Germinal center (tissue), 1 donor: ENCODE measurements at regions not wholly inside any gene's neighbourhood (a gene's known extent, or its start where the extent isn't known, plus 50 kb on each side); places are given as distances from the start of the nearest gene placed in this dataset.
"Not testable (repeated sequence)": the region's sequence is repeated elsewhere in the genome, so short reads cannot be mapped to it uniquely, and the experiment has no call there.

ENCODE experiments used
- DNase-seq: peaks from one replicate; pipeline ENCODE4 v3.0.0; 2012; ENCODE audit warnings: mixed read lengths, low spot score

DNA sequence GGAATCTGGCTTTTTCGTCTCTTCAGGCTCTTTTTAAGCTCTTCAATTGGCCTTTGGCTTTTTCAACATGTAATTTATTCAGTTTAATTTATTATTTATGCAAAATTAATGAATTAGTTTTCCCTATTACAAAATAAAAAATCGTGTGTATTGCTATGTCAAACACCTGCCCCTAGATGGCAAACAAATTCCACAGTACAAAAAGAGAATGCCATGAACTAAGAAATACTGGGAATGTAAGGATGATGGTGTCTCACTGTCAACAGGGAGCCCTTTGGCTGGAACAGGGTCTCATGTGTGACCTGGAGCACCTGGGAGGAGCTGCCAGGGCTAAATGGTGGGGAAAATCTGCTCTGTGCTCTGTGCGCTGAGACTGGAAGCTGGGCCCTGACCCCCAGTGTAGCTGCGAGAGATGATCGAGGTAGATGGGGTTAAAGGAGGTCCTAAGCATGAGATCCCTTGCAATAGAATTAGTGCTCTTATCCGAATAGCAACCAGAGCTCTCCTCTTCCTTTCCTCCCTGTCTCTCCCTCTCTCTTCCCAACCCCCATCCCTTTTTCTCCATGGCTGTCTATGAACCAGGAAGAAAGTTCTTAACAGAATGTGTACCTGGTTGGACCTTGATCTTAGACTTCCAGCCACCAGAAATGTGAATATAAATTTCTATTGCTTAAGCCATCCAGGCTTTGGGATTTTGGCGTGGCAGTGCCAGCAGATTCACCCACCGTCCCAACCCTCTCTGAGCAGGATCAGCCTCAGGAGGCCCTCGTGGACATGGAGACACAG lies 1183.5 kb downstream of the RPIA start:
- DNase-seq: not testable (repeated sequence)

DNA sequence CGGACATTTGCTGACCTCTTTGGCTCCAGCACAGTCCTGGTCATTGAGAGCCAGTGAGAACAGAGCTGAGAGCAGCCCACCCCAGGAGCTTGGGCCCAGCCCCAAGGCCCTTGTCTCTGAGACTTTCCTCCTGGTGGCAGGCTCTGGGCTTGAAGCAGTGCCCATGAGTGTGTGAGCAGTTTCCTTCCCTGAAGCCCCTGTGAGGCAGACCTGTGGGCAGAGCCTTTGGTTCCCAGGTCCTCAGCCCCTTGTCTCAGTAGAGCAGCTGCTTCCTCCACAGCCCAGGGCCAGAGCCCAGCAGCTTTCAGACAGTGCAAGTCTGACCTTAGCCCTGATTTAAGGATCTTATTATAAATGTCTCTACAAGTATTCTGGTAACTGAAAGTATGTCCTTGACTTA lies 1185.0 kb downstream of the RPIA start:
- DNase-seq: not testable (repeated sequence)

GRCh38 chr2:89876878-89877277 lies 1185.4 kb downstream of the RPIA start:
- DNase-seq: not testable (repeated sequence)

DNA sequence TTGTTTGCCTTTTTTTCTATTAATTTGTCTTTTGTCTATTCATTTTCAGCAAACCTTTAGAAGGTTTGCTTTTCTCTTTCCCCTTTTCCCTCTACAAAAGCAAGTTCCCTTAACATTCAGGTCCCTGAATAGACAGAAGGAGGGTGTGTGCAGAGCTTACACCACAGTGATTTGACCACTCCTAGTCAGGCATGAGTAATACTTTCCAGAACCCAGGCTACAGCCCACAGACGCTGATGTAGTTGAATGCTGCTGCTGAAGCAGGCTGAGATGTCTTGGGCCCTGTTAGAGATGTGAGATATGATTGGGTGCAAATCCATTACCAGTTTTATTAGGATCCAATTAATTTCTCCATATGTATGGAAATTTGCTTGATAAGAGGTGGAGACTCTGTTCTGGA lies 1191.4 kb downstream of the RPIA start:
- DNase-seq: not testable (repeated sequence)

DNA sequence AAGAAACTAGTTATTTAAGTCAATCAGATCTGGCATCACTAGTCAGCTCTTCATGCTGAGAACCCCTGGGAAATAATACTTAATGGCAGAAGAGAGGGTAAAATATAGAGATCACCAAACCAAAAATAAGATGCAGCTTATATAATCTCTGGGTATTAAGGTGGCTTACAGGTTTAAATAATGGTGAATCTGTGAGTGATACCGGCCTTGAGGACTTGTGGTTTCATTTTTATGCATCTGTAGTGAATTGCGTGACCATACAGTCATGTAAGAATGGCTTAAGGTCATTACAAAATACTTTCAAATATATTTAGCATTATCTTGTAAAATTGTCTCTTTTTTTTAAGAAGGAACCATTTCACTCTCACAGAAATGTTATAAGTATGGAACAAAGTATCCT lies 1192.2 kb downstream of the RPIA start:
- DNase-seq: not testable (repeated sequence)

DNA sequence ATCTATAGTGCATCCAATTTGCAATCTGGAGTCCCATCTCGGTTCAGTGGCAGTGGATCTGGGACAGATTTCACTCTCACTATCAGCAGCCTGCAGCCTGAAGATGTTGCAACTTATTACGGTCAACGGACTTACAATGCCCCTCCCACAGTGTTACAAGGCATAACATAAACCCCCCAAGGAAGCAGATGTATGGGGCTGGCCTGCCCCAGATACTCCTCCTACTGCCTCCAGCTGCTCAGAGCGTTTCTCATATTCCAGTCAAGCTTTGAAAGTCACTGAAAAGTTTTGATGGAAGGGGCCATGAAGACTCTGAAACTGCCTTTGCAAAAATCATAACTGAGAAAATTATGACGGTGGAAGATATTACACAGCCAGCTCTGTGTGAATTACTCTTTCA lies 1193.6 kb downstream of the RPIA start:
- not testable (repeated sequence) for DNase-seq

DNA sequence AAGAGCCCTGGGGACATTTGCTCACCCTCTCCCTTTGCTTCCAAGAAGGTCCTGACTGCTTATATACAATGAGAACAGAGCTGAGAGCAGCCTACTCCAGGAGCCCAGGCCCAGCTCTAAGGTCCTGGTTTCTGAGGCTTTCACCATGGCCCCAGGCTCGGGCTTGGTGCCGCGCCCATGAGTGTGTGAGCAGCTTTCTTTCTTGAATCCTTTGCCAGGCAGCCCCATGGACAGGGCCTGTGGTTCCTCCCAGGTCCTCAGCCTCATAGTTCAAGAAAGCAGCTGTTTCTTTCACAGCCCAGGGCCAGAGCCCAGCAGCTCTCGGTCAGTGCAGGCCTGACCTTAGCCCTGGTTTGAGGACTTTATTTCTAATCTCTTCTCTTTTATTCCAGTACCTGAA lies 1197.2 kb downstream of the RPIA start:
- not testable (repeated sequence) for DNase-seq

GRCh38 chr2:89890185-89890773 lies 1198.8 kb downstream of the RPIA start:
- DNase-seq: not testable (repeated sequence)

GRCh38 chr2:89894988-89895387 lies 1203.5 kb downstream of the RPIA start:
- DNase-seq: not testable (repeated sequence)

DNA sequence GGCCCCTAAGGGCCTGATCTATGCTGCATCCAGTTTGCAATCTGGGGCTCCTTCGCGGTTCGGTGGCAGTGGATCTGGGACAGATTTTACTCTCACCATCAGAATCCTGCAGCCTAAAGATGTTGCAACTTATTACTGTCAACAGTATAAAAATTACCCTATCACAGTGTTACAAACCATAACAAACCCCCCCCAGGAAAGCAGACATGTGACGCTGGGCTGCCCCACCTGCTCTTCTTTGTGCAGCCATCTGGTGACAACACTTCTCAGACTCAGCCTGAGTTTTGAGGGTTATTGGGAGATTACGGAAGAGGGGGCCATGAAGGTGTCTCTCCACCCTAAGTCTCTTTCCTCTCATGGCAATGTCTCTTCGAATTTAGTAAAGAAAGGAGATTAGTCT lies 1204.2 kb downstream of the RPIA start:
- not testable (repeated sequence) for DNase-seq

- DNase-seq: not testable (repeated sequence)
Observed at GRCh38 chr2:89927018-89927417, 1235.5 kb downstream of the RPIA start.

DNA sequence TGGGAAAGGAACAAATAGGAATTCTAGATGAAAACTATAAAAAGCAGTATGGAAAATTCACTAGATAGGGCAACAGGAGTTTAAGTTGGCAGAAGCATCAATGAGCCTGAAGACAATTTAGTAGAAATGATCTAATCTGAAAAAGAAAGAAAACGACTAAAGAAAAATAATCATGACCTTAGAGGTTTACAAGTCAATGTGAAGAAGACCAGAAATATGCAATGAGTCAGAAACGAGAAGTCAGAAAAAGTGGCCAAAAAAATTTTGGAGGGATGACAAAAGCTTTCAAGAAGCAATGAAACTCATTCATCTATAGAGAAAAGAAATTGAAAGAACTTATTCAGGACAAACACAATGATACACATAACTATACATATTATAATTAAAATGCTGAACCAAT lies 1244.0 kb downstream of the RPIA start:
- not testable (repeated sequence) for DNase-seq

DNA sequence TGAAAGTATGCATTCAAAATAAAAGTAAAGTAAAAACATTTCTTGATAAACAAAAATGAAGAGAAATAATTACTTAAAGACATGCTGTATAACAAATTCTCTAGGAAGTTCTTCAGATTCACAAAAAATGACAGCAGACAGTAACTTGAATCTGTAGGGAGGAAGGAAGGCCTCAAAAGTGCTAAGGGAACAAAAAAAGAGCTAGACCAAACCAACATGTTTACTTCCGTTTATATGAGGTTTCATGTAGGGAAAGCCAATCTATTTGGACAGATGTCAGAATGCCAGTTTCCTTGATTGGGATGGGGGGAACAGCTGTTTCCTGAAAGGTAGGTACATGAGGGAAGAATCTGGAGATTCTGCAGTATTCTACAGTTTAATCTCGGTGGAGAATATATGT lies 1244.5 kb downstream of the RPIA start:
- DNase-seq: not testable (repeated sequence)

DNA sequence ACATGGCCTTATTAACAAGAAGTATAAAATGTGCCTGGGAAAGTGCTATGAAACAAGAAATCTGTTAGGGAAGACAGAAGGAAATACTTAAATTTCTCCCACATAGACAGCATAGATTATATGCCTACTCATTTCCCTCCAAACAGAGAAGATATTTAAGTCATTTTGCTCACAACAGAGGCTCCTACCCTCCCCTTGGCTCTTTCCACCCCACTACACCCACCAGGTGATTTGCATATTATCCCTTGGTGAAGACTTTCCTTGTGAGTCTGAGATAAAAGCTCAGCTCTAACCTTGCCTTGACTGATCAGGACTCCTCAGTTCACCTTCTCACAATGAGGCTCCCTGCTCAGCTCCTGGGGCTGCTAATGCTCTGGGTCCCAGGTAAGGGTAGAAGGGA lies 1245.1 kb downstream of the RPIA start:
- not testable (repeated sequence) for DNase-seq

GRCh38 chr2:89938756-89939155 lies 1247.3 kb downstream of the RPIA start:
- DNase-seq: not testable (repeated sequence)

DNA sequence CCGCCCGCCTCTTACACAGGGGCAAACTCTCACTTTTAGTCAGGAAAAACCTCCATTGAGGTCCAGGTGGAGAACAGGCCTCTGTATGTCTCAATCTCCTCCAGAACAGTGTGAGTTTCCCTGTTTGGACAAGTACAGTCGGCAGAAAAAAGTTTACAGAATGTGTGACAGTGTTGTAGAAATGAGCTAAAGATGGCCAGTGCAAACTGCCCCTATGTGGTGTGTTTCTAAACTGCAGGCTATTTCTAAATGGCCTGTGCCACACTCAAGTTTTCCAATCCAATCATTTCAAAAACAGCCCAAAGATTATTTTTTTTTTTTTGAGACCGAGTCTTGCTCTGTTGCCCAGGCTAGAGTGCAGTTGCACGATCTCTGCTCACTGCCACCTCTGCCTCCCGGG lies 1252.8 kb downstream of the RPIA start:
- DNase-seq: not testable (repeated sequence)

DNA sequence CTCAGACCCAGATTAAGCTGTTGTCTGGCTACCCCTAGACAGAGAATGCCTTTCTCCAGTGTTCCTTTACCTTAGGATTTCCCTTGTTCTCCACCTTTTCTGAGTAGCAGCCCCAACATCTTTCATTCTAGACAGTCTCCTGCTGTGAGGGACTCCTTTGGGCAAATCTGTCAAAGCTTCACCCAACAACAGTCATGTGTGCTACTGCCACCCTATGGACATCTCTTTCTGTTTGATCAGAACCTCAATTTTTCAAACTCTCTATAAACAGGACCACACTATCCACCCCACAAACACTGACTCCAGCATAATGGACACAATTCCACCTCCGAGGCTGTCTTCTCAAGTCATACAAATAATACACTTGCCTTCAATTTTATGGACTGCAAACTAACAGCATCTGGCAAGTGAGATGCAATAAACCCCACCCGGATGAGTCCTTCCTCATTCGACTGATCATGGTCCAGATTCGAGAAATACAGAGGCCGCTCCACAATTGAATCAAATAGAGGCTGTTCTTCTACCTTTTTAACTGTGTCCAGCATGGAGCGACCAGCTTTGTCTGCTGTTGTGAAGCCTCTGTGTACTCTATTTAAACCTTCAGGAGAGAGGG lies 1253.6 kb downstream of the RPIA start:
- DNase-seq: not testable (repeated sequence)

DNA sequence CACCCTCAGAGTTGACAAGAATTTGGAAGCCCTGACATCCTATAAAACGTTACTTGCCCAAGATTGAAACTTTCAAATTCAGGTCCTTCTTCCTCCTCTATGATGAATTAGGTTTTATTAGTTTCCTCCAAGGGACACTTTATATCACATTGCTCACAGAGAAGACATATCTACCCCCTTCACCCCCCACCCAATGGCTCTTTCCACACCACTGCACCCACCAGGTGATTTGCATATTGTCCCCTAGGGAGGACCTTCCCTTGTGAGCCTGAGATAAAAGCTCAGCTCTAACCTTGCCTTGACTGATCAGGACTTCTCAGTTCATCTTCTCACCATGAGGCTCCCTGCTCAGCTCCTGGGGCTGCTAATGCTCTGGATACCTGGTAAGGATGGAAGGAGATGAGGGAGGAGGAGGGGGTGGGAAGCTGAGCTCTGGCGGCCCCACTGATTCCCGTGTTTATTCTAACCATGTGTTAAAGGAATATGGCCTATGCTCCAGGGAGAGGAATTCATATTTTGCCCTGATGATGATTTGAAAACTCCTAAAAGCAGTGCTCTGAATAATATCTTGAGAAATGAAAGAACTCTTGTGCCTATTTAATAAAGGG lies 1255.8 kb downstream of the RPIA start:
- not testable (repeated sequence) for DNase-seq

DNA sequence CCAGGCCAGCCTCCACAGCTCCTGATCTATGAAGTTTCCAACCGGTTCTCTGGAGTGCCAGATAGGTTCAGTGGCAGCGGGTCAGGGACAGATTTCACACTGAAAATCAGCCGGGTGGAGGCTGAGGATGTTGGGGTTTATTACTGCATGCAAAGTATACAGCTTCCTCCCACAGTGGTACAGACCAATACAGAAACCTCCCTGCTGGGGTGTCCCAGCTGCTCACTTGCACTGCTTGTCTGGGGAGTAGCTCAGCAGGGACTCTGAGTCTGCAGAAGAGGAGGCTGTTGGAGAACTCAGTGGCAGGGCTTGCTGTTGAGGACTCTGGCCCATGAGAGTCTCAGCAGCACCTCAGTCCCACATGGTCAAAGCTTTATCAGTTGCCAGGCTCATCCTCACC lies 1256.6 kb downstream of the RPIA start:
- DNase-seq: not testable (repeated sequence)

DNA sequence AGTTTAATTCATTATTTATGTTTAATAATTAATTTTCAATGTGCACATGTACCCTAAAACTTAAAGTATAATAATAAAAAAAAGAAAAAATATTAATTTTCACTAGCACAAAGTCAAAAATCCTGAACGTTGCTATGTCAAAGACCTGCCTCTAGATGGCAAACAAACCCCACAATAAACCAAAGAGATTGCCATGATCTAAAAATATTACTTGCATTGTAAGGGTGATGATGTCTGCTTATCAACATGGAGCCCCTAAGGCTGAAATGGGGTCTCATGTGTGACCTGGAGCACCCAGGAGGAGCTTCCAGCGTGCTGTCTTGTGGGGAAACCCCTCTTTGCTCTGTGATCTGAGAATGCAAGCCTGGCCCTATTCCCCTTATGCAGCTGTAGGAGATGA lies 1259.3 kb downstream of the RPIA start:
- not testable (repeated sequence) for DNase-seq

DNA sequence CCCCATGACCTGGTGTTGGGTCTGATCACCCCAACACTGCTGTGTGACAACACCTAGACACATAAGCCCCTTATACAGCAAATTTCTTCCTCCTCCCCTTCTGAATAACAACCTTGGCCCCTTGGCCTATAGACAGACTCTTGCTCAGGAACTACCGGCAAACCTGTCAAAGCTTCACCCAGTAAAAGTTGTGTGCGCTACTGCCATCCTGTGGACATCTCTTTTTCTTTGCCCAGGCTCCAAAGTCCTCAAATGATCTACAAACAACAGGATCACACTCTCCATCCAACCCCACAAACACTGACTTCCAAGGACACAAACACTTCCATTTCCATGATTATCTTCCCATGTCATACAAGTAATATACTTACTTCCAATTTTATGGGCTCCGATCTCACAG lies 1265.8 kb downstream of the RPIA start:
- peak; percentile 5 for DNase-seq

DNA sequence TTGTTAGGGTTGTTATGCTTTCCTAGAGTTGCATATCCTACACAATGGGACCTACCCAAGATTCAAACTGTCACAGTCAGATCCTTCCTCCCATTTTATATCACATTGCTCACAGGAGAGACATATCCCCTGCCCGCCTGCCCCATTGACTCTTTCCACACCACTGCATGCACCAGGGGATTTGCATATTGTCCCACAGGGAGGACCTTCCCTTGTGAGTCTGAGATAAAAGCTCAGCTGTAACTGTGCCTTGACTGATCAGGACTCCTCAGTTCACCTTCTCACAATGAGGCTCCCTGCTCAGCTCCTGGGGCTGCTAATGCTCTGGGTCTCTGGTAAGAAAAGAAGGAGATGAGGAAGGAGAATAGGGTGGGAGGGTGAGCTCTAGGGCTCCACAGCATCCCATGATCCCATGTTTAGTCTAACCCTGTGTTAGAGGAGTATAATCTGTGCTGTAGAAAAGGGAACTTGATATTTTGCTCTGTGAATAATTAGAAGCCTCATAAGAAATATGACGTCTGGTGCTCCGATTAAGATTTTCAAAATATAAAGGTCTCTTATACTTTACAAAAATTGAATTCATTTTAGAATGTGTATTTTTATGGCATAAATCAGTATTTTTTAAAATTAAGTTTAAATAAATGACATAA lies 1268.4 kb downstream of the RPIA start:
- DNase-seq: not testable (repeated sequence)
